ENCODE measurements at regions not wholly inside any gene's neighbourhood (a gene's known extent, or its start where the extent isn't known, plus 50 kb on each side); places are given as distances from the start of the nearest gene placed in this dataset.

GRCh38 chr17:77286641-77287431 lies 146.1 kb downstream of the SEC14L1 start (continued):
- TF ChIP-seq ZBTB11 (tag by site-specific recombination; conservative IDR thresholded peaks at IDR 0.05; ENCODE audit: low read depth) (no peak), ZNF433 (tag by site-specific recombination; IDR thresholded peaks at IDR 0.05; ENCODE audit: low read depth) (no peak), ZNF239 (tag by site-specific recombination; IDR thresholded peaks at IDR 0.05) (no peak), ZNF776 (tag by site-specific recombination; IDR thresholded peaks at IDR 0.05; ENCODE audit: borderline replicate concordance) (no peak), ZBTB8A (tag by site-specific recombination; IDR thresholded peaks at IDR 0.05) (peak; percentile 42), ZBTB6 (tag by site-specific recombination; IDR thresholded peaks at IDR 0.05) (no peak), ZNF580 (tag by site-specific recombination; IDR thresholded peaks at IDR 0.05) (no peak), HOXA7 (CRISPR knock-in tag; IDR thresholded peaks at IDR 0.05; ENCODE audit: borderline replicate concordance) (no peak), ZNF747 (tag by site-specific recombination; IDR thresholded peaks at IDR 0.05) (no peak), ZNF692 (tag by site-specific recombination; IDR thresholded peaks at IDR 0.05) (no peak), ZNF76 (tag by site-specific recombination; IDR thresholded peaks at IDR 0.05; ENCODE audit: borderline replicate concordance, low read depth) (no peak), ZNF274 (IDR thresholded peaks at IDR 0.05; ENCODE audit: low read length) (no peak), ZNF274 (tag by site-specific recombination; IDR thresholded peaks at IDR 0.05; ENCODE audit: borderline replicate concordance) (no peak), ZFHX2 (tag by site-specific recombination; conservative IDR thresholded peaks at IDR 0.05) (peak; percentile 82), ZNF221 (tag by site-specific recombination; IDR thresholded peaks at IDR 0.05; ENCODE audit: borderline replicate concordance) (no peak), ZNF561 (tag by site-specific recombination; IDR thresholded peaks at IDR 0.05; ENCODE audit: borderline replicate concordance) (no peak), KLF9 (tag by site-specific recombination; IDR thresholded peaks at IDR 0.05; ENCODE audit: low read depth) (no peak), ELK4 (IDR thresholded peaks at IDR 0.05; ENCODE audit: borderline replicate concordance, low read depth, low read length) (no peak), ZSCAN16 (tag by site-specific recombination; IDR thresholded peaks at IDR 0.05) (no peak), PRDM6 (tag by site-specific recombination; IDR thresholded peaks at IDR 0.05) (no peak), ZXDB (tag by site-specific recombination; IDR thresholded peaks at IDR 0.05) (no peak), ZNF362 (tag by site-specific recombination; IDR thresholded peaks at IDR 0.05) (no peak), TSHZ1 (tag by site-specific recombination; IDR thresholded peaks at IDR 0.05; ENCODE audit: borderline replicate concordance) (no peak), ZNF830 (tag by site-specific recombination; IDR thresholded peaks at IDR 0.05; ENCODE audit: low read depth) (no peak), BCL11A (tag by site-specific recombination; IDR thresholded peaks at IDR 0.05; ENCODE audit: low read depth) (no peak)
